ENCODE measurements at regions not wholly inside any gene's neighbourhood (a gene's known extent, or its start where the extent isn't known, plus 50 kb on each side); places are given as distances from the start of the nearest gene placed in this dataset.

DNA sequence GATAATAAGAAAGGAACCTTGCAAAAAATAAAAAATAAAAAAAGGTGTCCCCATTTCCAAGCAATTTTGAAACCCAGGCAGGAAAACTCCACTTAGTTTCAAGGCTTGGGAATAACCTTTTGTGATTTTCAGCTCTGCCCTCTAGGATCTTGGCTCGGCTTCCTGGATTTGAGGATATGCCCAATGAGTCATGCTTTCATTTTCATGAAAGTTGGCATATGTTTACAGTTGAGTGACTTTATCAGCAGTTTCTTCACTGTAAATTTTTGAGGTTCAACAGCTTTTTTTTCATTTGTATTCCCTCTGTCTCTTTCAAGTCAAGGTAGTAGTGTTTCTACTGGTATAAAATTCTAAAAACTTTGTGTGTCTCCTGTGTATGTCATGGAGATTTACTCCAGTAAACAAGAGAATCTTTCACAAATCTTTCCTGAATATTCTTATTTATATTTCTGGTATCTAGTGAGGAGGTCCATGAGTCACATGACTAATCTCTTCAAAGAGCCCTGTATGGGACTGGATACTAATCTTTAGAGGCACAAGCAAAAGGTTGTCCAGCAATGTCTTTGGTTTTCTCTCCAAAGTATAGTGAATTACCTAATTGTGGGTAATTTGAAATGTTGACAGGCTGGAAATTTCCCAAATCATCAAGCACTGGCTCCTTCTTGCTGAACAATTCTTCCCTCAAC lies 335.3 kb downstream of the BRINP2 start:
- no peak overlapping the region for H3K4me3 ChIP-seq (ENCODE audit: insufficient read depth in 1 of 2, low read depth in 1 of 2, low read length in 2 of 2)
- H3K27ac ChIP-seq (ENCODE audit: low read length, poor library complexity, severe bottlenecking): no peak overlapping the region
- no peak overlapping the region for H4K8ac ChIP-seq (ENCODE audit: low read length)
- H2BK5ac ChIP-seq (ENCODE audit: low read depth, low read length, poor library complexity, severe bottlenecking): no peak overlapping the region
- H3K18ac ChIP-seq (ENCODE audit: low read depth in 1 of 2, low read length in 2 of 2): no peak overlapping the region
- 40% methylated on average over 1 of the region's 1 CpG for WGBS
- no peaks in the 10 kb centered on the region for H3K27me3 ChIP-seq (ENCODE audit: control insufficient read depth in 1 of 2, insufficient read depth in 1 of 2, low read length in 2 of 2)
- no peak overlapping the region for H3K4ac ChIP-seq (ENCODE audit: low read depth in 1 of 2, low read length in 2 of 2)
- H4K91ac ChIP-seq (ENCODE audit: low read length): no peak overlapping the region
- no peaks in the 10 kb centered on the region for H3K36me3 ChIP-seq (ENCODE audit: control insufficient read depth in 1 of 2, insufficient read depth in 2 of 2, low read depth in 1 of 2, low read length in 2 of 2)
- H3K14ac ChIP-seq (ENCODE audit: low read length in 2 of 2): no peak overlapping the region
- no peak overlapping the region for H2BK15ac ChIP-seq (ENCODE audit: low read depth, poor library complexity, severe bottlenecking)
- no peak overlapping the region for H3K9ac ChIP-seq (ENCODE audit: low read length)
- H3K4me2 ChIP-seq (ENCODE audit: low read length, poor library complexity, severe bottlenecking): no peak overlapping the region
- no peak overlapping the region for H3K23ac ChIP-seq (ENCODE audit: low read length in 2 of 2)
- H3K4me1 ChIP-seq (ENCODE audit: control insufficient read depth, insufficient read depth, low read depth, low read length): no peaks in the 10 kb centered on the region
- no peaks in the 10 kb centered on the region for H3K79me1 ChIP-seq (replicated peaks; ENCODE audit: low read length, poor library complexity, severe bottlenecking)
- no peak overlapping the region for H2BK120ac ChIP-seq (ENCODE audit: low read depth, low read length)
- no peak overlapping the region for H2AK5ac ChIP-seq (ENCODE audit: low read length, severe bottlenecking)
- no peak for DNase-seq
- no peak overlapping the region for H2BK12ac ChIP-seq (ENCODE audit: low read length in 2 of 2)
- peaks cover 5% of the 10 kb centered on the region for H3K9me3 ChIP-seq (ENCODE audit: control insufficient read depth, low read length)
- H2AFZ ChIP-seq (ENCODE audit: low read depth, low read length): no peak overlapping the region

DNA sequence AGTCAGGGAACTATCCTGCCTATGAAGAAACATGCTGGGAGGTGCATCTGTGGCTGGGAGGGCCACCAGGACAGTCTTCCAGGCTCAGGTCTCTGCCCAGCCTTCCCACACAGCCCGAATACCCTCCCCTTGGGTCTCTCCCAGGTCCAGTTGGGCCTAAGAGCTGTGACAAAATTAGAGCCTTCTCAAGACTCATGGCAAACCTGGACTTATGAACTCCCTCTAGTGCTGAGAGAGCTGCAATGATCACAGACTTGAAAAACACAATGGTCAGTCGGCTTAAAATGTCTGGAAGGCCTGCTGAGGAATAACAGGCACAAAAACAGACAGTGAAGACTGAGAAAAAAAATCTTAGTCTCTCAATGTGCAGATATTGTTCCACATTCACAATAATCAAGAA lies 325.1 kb downstream of the BRINP2 start:
- no peak overlapping the region for H2AK5ac ChIP-seq (ENCODE audit: low read length, severe bottlenecking)
- no peak overlapping the region for H2AFZ ChIP-seq (ENCODE audit: low read depth, low read length)

DNA sequence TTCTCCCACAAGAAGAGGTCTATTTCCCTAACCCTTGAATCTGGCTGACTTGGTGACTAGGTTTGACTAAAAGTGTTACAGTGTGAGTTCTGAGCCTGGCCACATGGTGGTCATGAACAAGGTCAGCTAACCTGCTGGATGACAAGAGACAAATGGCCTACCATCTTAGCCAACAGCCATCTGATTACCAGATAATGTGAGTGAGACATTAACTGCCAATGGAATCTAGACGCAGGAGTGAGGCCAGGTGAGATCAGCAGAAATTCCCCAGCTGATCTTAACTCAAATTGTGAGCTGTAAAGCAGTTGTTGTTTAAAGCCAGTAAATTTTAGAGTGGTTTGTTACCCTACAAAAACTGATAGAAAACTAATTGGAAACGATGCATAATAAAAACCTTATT lies 320.0 kb downstream of the BRINP2 start:
- Histone ChIP-seq H2BK12ac (ENCODE audit: low read length in 2 of 2) (no peak overlapping the region), H3K27me3 (ENCODE audit: control insufficient read depth in 1 of 2, insufficient read depth in 1 of 2, low read length in 2 of 2) (peaks cover 0 to 15% of the 10 kb centered on the region in 2 experiments), H3K4me1 (ENCODE audit: control insufficient read depth, insufficient read depth, low read depth, low read length) (peaks cover 1% of the 10 kb centered on the region), H2BK5ac (ENCODE audit: low read depth, low read length, poor library complexity, severe bottlenecking) (no peak overlapping the region), H3K4me2 (ENCODE audit: low read length, poor library complexity, severe bottlenecking) (no peak overlapping the region), H3K14ac (ENCODE audit: low read length in 2 of 2) (no peak overlapping the region), H3K27ac (ENCODE audit: low read length, poor library complexity, severe bottlenecking) (no peak overlapping the region), H3K23ac (ENCODE audit: low read length in 2 of 2) (no peak overlapping the region), H4K91ac (ENCODE audit: low read length) (no peak overlapping the region), H3K18ac (ENCODE audit: low read depth in 1 of 2, low read length in 2 of 2) (no peak overlapping the region), H2AFZ (ENCODE audit: low read depth, low read length) (no peak overlapping the region), H3K36me3 (ENCODE audit: control insufficient read depth in 1 of 2, insufficient read depth in 2 of 2, low read depth in 1 of 2, low read length in 2 of 2) (no peaks in the 10 kb centered on the region), H3K4ac (ENCODE audit: low read depth in 1 of 2, low read length in 2 of 2) (no peak overlapping the region), H3K4me3 (ENCODE audit: insufficient read depth in 1 of 2, low read depth in 1 of 2, low read length in 2 of 2) (no peak overlapping the region), H3K9ac (ENCODE audit: low read length) (no peak overlapping the region), H3K79me1 (replicated peaks; ENCODE audit: low read length, poor library complexity, severe bottlenecking) (no peaks in the 10 kb centered on the region), H2BK120ac (ENCODE audit: low read depth, low read length) (no peak overlapping the region), H4K8ac (ENCODE audit: low read length) (no peak overlapping the region), H2AK5ac (ENCODE audit: low read length, severe bottlenecking) (no peak overlapping the region), H2BK15ac (ENCODE audit: low read depth, poor library complexity, severe bottlenecking) (no peak overlapping the region), H3K9me3 (ENCODE audit: control insufficient read depth, low read length) (no peaks in the 10 kb centered on the region)
- 100% methylated on average over 1 of the region's 2 CpGs for WGBS
- DNase-seq: no peak

More for the DNA sequence above, 325.1 kb downstream of the BRINP2 start:
- H2BK5ac ChIP-seq (ENCODE audit: low read depth, low read length, poor library complexity, severe bottlenecking): no peak overlapping the region
- no peak overlapping the region for H4K8ac ChIP-seq (ENCODE audit: low read length)
- H3K4ac ChIP-seq (ENCODE audit: low read depth in 1 of 2, low read length in 2 of 2): no peak overlapping the region
- H3K14ac ChIP-seq (ENCODE audit: low read length in 2 of 2): no peak overlapping the region
- H4K91ac ChIP-seq (ENCODE audit: low read length): no peak overlapping the region
- H2BK12ac ChIP-seq (ENCODE audit: low read length in 2 of 2): no peak overlapping the region
- peaks cover 24% of the 10 kb centered on the region for H3K9me3 ChIP-seq (ENCODE audit: control insufficient read depth, low read length)
- H2BK15ac ChIP-seq (ENCODE audit: low read depth, poor library complexity, severe bottlenecking): no peak overlapping the region
- H3K36me3 ChIP-seq (ENCODE audit: control insufficient read depth in 1 of 2, insufficient read depth in 2 of 2, low read depth in 1 of 2, low read length in 2 of 2): no peaks in the 10 kb centered on the region
- H2BK120ac ChIP-seq (ENCODE audit: low read depth, low read length): no peak overlapping the region
- no peak overlapping the region for H3K23ac ChIP-seq (ENCODE audit: low read length in 2 of 2)
- H3K4me3 ChIP-seq (ENCODE audit: insufficient read depth in 1 of 2, low read depth in 1 of 2, low read length in 2 of 2): no peak overlapping the region
- no peaks in the 10 kb centered on the region for H3K4me1 ChIP-seq (ENCODE audit: control insufficient read depth, insufficient read depth, low read depth, low read length)
- DNase-seq: no peak
- no peak overlapping the region for H3K4me2 ChIP-seq (ENCODE audit: low read length, poor library complexity, severe bottlenecking)
- no peaks in the 10 kb centered on the region for H3K79me1 ChIP-seq (replicated peaks; ENCODE audit: low read length, poor library complexity, severe bottlenecking)
- WGBS: 85% methylated on average over 2 of the region's 2 CpGs
- no peak overlapping the region for H3K18ac ChIP-seq (ENCODE audit: low read depth in 1 of 2, low read length in 2 of 2)
- no peak overlapping the region for H3K9ac ChIP-seq (ENCODE audit: low read length)
- H3K27ac ChIP-seq (ENCODE audit: low read length, poor library complexity, severe bottlenecking): no peak overlapping the region
- H3K27me3 ChIP-seq (ENCODE audit: control insufficient read depth in 1 of 2, insufficient read depth in 1 of 2, low read length in 2 of 2): no peaks in the 10 kb centered on the region

DNA sequence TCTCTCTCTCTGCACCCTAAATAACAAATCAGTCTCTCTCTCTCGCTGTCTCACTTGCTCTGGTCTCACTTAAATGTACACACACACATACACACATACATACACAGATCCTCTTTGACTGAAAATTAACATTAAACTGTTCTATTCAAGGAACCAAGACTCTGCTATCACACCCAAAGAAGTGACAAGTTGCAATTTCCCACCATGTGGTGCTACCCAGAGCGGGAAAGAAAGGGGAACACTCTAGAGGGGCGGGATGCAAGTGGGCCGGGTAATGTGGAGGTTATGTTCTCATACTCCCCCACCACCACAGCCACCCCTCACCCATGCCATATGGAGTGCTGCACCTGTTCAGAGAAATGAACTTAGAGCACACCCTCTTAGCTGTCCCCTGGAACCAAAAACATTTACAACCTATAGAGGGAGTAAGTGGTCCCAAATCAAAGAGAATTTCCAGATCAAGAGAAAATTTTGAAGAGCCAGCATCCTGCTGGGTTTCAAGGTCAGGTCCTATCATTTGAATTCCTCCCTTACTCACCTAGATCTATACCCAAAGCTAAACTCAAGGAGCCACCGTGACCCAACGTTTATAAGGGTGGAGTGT lies 319.4 kb downstream of the BRINP2 start:
- no peak overlapping the region for H2AFZ ChIP-seq (ENCODE audit: low read depth, low read length)
- H2BK12ac ChIP-seq (ENCODE audit: low read length in 2 of 2): no peak overlapping the region
- no peak overlapping the region for H2BK5ac ChIP-seq (ENCODE audit: low read depth, low read length, poor library complexity, severe bottlenecking)
- H3K27ac ChIP-seq (ENCODE audit: low read length, poor library complexity, severe bottlenecking): no peak overlapping the region
- H3K4me2 ChIP-seq (ENCODE audit: low read length, poor library complexity, severe bottlenecking): no peak overlapping the region
- no peak overlapping the region for H2AK5ac ChIP-seq (ENCODE audit: low read length, severe bottlenecking)
- H3K23ac ChIP-seq (ENCODE audit: low read length in 2 of 2): no peak overlapping the region
- H2BK120ac ChIP-seq (ENCODE audit: low read depth, low read length): no peak overlapping the region
- no peak overlapping the region for H3K4me3 ChIP-seq (ENCODE audit: insufficient read depth in 1 of 2, low read depth in 1 of 2, low read length in 2 of 2)
- H4K8ac ChIP-seq (ENCODE audit: low read length): no peak overlapping the region
- DNase-seq: no peak
- H3K4me1 ChIP-seq (ENCODE audit: control insufficient read depth, insufficient read depth, low read depth, low read length): peaks cover 1% of the 10 kb centered on the region
- no peak overlapping the region for H3K9ac ChIP-seq (ENCODE audit: low read length)
- H3K14ac ChIP-seq (ENCODE audit: low read length in 2 of 2): no peak overlapping the region
- H3K4ac ChIP-seq (ENCODE audit: low read depth in 1 of 2, low read length in 2 of 2): no peak overlapping the region
- H3K36me3 ChIP-seq (ENCODE audit: control insufficient read depth in 1 of 2, insufficient read depth in 2 of 2, low read depth in 1 of 2, low read length in 2 of 2): no peaks in the 10 kb centered on the region
- peaks cover 0 to 18% of the 10 kb centered on the region in 2 experiments for H3K27me3 ChIP-seq (ENCODE audit: control insufficient read depth in 1 of 2, insufficient read depth in 1 of 2, low read length in 2 of 2)
- no peak overlapping the region for H3K18ac ChIP-seq (ENCODE audit: low read depth in 1 of 2, low read length in 2 of 2)
- no peaks in the 10 kb centered on the region for H3K9me3 ChIP-seq (ENCODE audit: control insufficient read depth, low read length)
- no peak overlapping the region for H4K91ac ChIP-seq (ENCODE audit: low read length)
- 85% methylated on average over 3 of the region's 6 CpGs for WGBS
- H3K79me1 ChIP-seq (replicated peaks; ENCODE audit: low read length, poor library complexity, severe bottlenecking): no peaks in the 10 kb centered on the region
- no peak overlapping the region for H2BK15ac ChIP-seq (ENCODE audit: low read depth, poor library complexity, severe bottlenecking)

Data from mesenchymal stem cell (in vitro differentiated cells and primary cell).